OCI-LY3 (cell line): ENCODE measurements at regions not wholly inside any gene's neighbourhood (a gene's known extent, or its start where the extent isn't known, plus 50 kb on each side); places are given as distances from the start of the nearest gene placed in this dataset.

Experiments
- H2AFZ ChIP-seq: fragments of 200-600, 300-600 bp; shearing (Covaris generic); 2 replicates; pipeline ENCODE4 v1.6.0; 2014; ENCODE audit warnings: antibody characterized with exemption, low read depth, low read length
- H3K27ac ChIP-seq: fragments of 200-600, 300-600 bp; sonication (generic); 2 replicates; pipeline ENCODE4 v1.5.1; 2014; ENCODE audit warnings: mild to moderate bottlenecking, low read length, moderate library complexity, mixed read lengths
- H3K27me3 ChIP-seq: fragments of 200-600, 300-600 bp; sonication (generic); 2 replicates; pipeline ENCODE4 v1.6.1; 2014; ENCODE audit warnings: low read depth, low read length, mixed read lengths
- H3K36me3 ChIP-seq: fragments of 200-600, 300-600 bp; sonication (generic); replicated peaks from 2 replicates; pipeline ENCODE3; 2014; ENCODE audit warnings: low read depth, low read length, mixed read lengths
- H3K4me1 ChIP-seq: fragments of 300-600, 200-600 bp; sonication (generic); 2 replicates; pipeline ENCODE4 v1.6.1; 2014; ENCODE audit warnings: low read length, mixed read lengths
- H3K4me2 ChIP-seq: fragments of 200-600, 300-600 bp; sonication (generic); 2 replicates; pipeline ENCODE4 v1.6.1; 2014; ENCODE audit warnings: low read length, mixed read lengths
- H3K4me3 ChIP-seq: fragments of 300-600, 200-600 bp; sonication (generic); 2 replicates; pipeline ENCODE4 v1.5.1; 2014; ENCODE audit warnings: antibody characterized with exemption, mild to moderate bottlenecking, low read length, moderate library complexity
- H3K79me2 ChIP-seq: fragments of 300-600, 200-600 bp; shearing (Covaris generic); 2 replicates; pipeline ENCODE4 v1.6.1; 2014; ENCODE audit warnings: mild to moderate bottlenecking, low read length, mixed read lengths
- H3K9ac ChIP-seq: fragments of 300-600, 200-600 bp; shearing (Covaris generic); 2 replicates; pipeline ENCODE4 v1.6.0; 2014; ENCODE audit warnings: mild to moderate bottlenecking, low read length, moderate library complexity
- H3K9me3 ChIP-seq: fragments of 200-600, 300-600 bp; shearing (Covaris generic); 2 replicates; pipeline ENCODE4 v1.6.1; 2014; ENCODE audit warnings: low read length, mixed read lengths; ENCODE audit not compliant: insufficient read depth
- H4K20me1 ChIP-seq: fragments of 200-600, 300-600 bp; sonication (generic); 2 replicates; pipeline ENCODE4 v1.6.1; 2016; ENCODE audit warnings: low read length, mixed read lengths; ENCODE audit not compliant: insufficient read depth
- CTCF ChIP-seq: fragments of 200-600, 300-600 bp; sonication (generic); IDR thresholded peaks from 2 replicates; pipeline ENCODE4 v1.5.1; 2014; ENCODE audit warnings: antibody characterized with exemption, low read length, low read depth
- EZH2phosphoT487 ChIP-seq: fragments of 200-600 bp; shearing (Covaris generic); IDR thresholded peaks from 2 replicates; pipeline ENCODE4 v1.6.1; 2018; ENCODE audit warnings: antibody characterized with exemption, mixed run types, low read depth

GRCh38 chr5:120910629-120911028 lies 446.5 kb downstream of the PRR16 start:
- Histone ChIP-seq H3K79me2 (no peaks in the 10 kb centered on the region), H4K20me1 (no peaks in the 10 kb centered on the region), H2AFZ (no peak overlapping the region), H3K36me3 (no peaks in the 10 kb centered on the region), H3K27me3 (no peaks in the 10 kb centered on the region), H3K9ac (no peak overlapping the region), H3K4me3 (no peak overlapping the region), H3K4me1 (no peaks in the 10 kb centered on the region), H3K4me2 (no peak overlapping the region), H3K9me3 (no peaks in the 10 kb centered on the region), H3K27ac (no peak overlapping the region)
- TF ChIP-seq CTCF: no peak
- no peak for TF ChIP-seq EZH2phosphoT487

GRCh38 chr5:120913396-120913795 lies 449.3 kb downstream of the PRR16 start:
- TF ChIP-seq CTCF (no peak), EZH2phosphoT487 (no peak)
- Histone ChIP-seq H3K4me1 (no peaks in the 10 kb centered on the region), H3K79me2 (no peaks in the 10 kb centered on the region), H3K9me3 (no peaks in the 10 kb centered on the region), H3K27ac (no peak overlapping the region), H2AFZ (no peak overlapping the region), H3K27me3 (no peaks in the 10 kb centered on the region), H4K20me1 (no peaks in the 10 kb centered on the region), H3K4me3 (no peak overlapping the region), H3K4me2 (no peak overlapping the region), H3K36me3 (no peaks in the 10 kb centered on the region), H3K9ac (no peak overlapping the region)

GRCh38 chr5:120917214-120917758 lies 453.2 kb downstream of the PRR16 start:
- H3K9me3 ChIP-seq: no peaks in the 10 kb centered on the region
- no peaks in the 10 kb centered on the region for H3K4me1 ChIP-seq
- no peak overlapping the region for H3K4me2 ChIP-seq
- no peak overlapping the region for H2AFZ ChIP-seq
- H3K4me3 ChIP-seq: no peak overlapping the region
- no peaks in the 10 kb centered on the region for H4K20me1 ChIP-seq
- no peak overlapping the region for H3K9ac ChIP-seq
- H3K27ac ChIP-seq: no peak overlapping the region
- TF ChIP-seq CTCF (no peak), EZH2phosphoT487 (no peak)
- H3K36me3 ChIP-seq: no peaks in the 10 kb centered on the region
- no peaks in the 10 kb centered on the region for H3K79me2 ChIP-seq
- no peaks in the 10 kb centered on the region for H3K27me3 ChIP-seq

GRCh38 chr5:120919017-120919416 lies 454.9 kb downstream of the PRR16 start:
- no peak for TF ChIP-seq EZH2phosphoT487
- TF ChIP-seq CTCF: no peak
- Histone ChIP-seq H3K4me1 (no peaks in the 10 kb centered on the region), H3K4me3 (no peak overlapping the region), H3K9ac (no peak overlapping the region), H3K27me3 (no peaks in the 10 kb centered on the region), H3K27ac (no peak overlapping the region), H3K36me3 (no peaks in the 10 kb centered on the region), H2AFZ (no peak overlapping the region), H4K20me1 (no peaks in the 10 kb centered on the region), H3K79me2 (no peaks in the 10 kb centered on the region), H3K4me2 (no peak overlapping the region), H3K9me3 (no peaks in the 10 kb centered on the region)
